Stimulated activated CD4-positive, alpha-beta T cell treated with anti-CD3 and anti-CD28 coated beads, Interleukin-1b, Interleukin-23, amount 100 ng/mL, for 4 hours (primary cell): ENCODE measurements at regions not wholly inside any gene's neighbourhood (a gene's known extent, or its start where the extent isn't known, plus 50 kb on each side); places are given as distances from the start of the nearest gene placed in this dataset.
"Not testable (repeated sequence)": the region's sequence is repeated elsewhere in the genome, so short reads cannot be mapped to it uniquely, and the experiment has no call there.

Experiments
- DNase-seq, 2 donors: peaks; one replicate each; pipeline ENCODE4 v3.0.0-alpha.2; 2020; ENCODE audit warnings: low read depth in 2 of 2

DNA sequence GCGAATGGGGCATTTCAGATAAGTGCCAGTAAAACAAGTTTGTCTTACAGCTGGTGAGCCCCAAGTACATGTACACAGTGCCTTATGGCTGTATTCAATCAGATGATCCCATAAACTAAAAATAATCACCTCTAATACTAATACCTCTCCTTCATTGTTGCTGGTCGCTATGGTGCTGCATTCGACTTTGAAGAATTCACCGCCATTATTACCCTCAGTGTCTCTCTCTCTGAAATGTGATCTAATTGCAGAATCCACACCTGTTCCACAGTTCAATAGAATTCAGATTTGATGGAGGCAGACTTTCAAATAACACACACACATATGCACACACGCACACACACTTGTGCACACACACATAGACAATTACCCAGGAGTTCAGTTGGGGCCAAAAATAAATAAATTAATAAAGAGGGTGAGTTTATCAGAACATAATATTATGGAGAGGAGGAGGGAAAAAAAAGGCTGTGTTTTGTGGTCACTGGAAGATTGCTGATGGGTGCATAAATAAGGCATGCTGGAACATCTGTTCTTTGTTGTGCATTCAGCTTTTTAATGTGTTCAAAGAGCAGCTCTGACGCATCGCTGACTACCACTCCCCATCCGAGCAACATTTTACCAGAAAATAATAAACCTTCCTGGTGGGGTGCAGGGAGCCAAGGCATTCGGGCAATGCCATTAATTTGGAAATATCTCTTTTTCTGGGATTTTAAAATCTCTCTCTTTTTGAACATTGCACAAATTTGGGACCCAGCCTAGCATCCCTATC, 235.7 kb downstream of the SATB1 start:
- no peak for DNase-seq

GRCh38 chr3:18188491-18188890, 236.6 kb downstream of the SATB1 start:
- no peak for DNase-seq

DNA sequence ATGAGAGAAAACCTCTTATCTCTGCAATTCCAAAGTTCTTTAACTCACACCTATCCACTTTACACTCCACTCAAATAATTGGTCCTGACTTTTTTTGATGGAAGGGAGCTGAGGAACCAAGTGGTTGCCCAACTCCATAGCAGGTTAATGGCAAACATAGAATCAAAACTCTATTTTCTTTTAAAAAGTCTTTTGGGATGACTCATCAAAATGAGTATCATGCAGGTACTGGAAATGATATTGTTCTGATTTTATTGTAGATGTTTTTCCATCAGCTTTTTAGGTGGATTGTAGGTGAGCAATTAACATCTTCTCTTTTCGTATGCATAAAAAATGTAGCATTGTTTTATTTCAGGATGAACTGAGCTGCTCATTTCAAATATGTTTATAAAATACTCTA, 239.5 kb downstream of the SATB1 start:
- no peak for DNase-seq

DNA sequence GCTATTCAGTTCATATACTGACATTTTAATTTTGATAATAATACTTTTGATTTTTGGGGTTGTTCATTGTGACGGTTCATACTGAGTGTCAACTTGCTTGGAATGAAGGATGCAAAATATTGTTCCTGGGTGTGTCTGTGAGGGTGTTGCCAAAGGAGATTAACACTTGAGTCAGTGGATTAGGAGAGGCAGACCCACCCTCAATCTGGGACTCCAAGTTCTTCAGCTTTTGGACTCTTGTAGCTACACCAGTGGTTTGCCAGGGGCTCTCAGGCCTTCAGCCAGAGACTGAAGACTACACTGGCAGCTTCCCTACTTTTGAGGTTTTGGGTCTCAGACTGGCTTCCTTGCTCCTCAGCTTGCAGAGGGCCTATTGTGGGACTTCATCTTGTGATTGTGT, 242.2 kb downstream of the SATB1 start:
- not testable (repeated sequence) for DNase-seq

DNA sequence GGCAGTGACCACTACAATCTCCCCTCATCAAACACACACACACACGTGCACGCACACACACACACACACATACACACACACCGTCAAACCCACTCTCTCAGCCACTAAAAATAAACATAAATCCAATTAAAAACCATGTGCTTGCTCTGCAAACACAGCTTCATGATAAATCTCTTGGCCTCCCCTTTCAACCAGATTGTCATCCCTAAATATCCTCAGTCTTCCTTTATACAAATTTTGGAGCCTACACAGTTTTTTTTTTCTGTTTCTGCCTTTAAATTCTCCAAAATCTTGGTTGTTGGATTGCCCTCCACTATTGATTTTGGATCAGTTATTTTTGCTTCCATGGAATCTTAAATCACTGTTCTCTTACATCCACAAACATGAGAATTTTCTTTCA, 245.6 kb downstream of the SATB1 start:
- DNase-seq = no peak

DNA sequence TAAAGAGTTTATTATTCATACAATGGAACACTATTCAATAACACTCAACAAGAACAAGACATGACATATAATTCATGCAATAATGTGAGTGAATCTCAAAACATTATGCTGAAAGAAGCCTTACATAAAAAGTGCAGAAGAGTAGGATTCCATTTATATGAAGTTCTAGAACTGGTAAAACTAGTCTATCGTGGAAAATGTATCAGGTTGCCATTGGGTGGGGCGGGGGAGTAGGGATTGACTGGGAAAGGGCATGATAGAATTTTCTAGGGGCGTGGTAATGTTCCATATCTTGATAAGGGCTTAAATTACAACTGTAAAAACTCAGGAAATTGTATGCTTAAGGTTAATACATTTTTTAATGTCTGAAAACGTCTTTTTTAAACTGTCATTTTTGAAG, 247.9 kb downstream of the SATB1 start:
- no peak for DNase-seq

DNA sequence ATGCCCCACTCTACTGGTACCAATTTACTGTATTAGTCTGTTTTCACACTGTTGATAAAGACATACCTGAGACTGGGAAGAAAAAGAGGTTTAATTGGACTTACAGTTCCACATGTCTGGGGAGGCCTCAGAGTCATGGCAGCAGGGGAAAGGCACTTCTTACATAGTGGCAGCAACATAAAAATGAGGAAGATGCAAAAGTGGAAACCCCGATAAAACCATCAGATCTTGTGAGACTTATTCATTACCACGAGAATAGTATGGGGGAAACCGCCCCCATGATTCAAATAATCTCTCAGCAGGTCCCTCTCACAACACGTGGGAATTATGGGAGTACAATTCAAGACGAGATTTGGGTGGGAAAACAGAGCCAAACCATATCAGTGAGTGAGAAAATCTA, 251.2 kb downstream of the SATB1 start:
- not testable (repeated sequence) for DNase-seq

DNA sequence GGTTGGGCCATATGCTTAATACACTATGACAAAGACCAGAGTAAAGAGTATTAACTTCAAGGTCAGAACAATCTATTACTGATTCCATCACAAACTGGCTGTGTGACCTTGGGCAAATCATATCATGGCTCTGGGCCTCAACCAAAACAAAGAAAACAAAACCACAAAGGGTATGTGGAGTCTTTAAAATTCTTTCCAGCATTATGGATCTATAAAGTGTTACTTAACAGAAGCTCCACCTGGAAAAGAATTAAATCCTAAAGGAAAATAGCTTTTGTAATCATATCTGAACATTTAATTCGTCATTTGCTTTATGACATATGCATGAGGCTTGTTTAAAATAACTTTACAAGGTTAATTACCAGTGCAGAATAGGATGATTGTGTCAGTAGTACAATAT, 265.5 kb downstream of the SATB1 start:
- no peak for DNase-seq

GRCh38 chr3:18153571-18154173, 271.5 kb downstream of the SATB1 start:
- DNase-seq = no peak

DNA sequence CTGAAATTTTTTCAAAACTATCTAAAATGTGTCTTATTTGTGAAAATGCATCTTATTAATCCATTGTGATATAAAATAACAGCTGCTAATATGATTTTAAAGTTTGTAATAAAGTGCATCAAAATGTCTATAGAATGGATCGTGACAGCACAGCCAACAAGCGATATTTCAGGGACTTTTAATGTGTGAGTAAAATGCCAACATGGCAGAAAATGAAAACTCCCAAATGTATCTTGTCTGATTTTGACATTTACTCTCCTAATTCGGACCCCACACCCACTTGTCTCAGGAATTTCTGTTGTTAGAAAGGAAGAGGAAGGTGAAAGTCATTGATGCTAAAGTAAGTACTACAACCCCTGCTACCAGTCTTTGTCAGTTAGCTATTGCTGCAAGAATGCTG, 273.9 kb downstream of the SATB1 start:
- DNase-seq = no peak

GRCh38 chr3:18149935-18150334, 275.2 kb downstream of the SATB1 start:
- no peak for DNase-seq

GRCh38 chr3:18149386-18149785, 275.8 kb downstream of the SATB1 start:
- no peak for DNase-seq

- DNase-seq = no peak
These were observed 280.6 kb downstream of the SATB1 start for GRCh38 chr3:18144571-18144970.

DNA sequence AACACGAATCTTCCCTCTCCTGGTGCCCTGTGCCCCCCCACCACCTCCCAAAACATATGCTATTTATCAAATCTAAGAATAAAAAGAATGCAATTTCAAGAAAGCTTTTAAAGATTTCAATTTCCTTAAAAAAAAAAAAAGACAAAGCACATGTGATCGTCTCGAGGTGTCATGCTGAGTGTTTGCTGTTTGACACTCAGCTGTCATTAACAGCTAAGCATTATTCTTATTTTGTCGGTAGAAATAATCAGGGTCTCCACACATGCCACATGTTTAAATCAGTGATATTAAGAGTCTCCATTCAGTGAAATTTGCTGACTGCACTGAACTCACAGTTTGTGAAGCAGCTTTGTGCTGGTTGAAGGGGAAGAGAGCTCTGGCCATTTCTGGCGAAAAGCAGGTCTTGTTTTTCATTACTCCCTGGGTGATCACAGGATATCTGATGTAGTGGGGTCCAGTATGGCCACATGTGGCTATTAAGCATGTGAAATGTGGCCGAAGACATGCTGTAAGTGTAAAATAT, 281.8 kb downstream of the SATB1 start:
- DNase-seq = no peak

DNA sequence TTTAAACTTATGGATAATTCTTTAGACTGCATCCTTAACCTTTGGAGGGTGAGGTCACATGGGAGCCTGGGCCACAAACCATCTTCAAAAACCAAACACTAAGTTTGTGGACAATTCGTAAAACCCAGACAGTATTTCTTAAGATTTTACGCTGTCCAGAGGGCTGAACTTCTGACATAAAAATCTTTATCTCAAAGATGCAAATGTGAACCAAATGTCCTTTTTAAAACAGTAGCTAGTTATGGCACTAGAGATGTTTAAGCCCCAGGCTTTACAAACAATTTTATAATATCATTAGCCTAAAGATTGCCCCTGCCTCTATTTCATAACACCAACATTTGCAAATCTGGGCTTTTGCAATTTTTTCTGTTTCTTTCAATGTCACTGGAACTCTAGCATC, 287.2 kb downstream of the SATB1 start:
- DNase-seq = no peak

DNA sequence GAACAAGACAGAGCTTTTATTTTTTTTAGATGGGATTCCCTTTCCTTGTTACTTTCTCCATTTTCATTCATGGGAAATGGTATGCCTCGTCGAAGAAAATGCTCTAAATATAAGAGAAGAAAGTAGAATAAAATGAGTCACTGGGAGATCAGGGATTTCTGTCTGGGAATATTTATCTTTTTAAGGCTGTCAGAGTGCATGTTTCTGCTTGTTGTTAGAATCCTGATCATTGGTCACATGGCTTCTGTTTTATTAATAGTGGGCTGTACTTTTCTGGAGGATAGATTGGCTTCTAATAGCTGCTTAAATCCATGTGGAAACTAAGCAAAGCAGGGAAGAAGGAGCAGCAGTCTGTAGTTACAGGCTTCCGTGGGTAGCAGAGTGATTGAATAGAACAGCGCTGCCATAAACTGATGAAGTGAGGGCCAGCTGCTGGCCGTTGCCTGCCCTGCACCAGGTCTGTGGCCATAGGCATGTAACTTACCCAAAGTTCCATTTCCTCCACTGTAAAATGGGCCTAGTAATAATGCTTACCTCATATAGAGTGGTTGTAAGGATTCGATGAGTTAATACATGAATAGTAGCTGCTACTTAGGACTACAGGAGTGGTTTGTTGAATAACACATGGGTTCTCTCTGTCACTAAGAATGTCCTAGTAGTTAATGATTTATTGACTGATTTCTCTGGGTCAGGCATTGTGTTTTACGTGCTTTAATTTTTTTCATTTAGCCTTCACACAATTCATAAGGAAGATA, 289.9 kb downstream of the SATB1 start:
- no peak for DNase-seq

DNA sequence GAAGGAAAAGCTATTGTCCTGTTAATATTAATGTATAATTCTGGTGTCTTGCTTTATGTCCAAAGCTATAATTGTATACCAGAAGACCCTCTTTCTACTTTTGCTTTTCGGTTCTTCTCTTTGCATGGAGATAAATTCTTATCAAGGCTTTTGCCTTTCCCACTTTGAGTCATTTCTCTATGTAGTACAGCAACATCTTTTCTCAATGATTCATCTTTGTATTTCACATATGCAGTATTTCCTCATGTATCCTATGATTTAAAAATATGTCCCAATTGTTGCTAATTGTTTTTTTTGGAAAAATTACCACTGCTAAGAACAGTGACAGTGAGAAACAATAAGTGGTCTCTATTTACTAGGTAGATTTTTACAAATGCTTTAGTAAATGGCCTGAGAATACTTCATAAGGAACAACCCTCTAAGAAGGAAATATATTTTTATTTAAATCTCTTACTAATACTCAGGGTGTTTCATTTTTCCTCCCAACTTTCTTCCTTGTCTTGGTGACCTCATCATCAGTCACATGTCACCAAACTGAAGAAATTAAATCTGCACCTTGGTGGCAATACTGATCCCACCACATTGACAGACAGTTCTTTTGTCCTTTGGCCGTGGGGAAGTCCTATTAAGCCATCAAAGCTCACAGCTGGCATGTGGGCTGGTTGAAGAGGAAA, 290.6 kb downstream of the SATB1 start:
- DNase-seq = no peak

GRCh38 chr3:18132991-18133390, 292.1 kb downstream of the SATB1 start:
- no peak for DNase-seq

DNA sequence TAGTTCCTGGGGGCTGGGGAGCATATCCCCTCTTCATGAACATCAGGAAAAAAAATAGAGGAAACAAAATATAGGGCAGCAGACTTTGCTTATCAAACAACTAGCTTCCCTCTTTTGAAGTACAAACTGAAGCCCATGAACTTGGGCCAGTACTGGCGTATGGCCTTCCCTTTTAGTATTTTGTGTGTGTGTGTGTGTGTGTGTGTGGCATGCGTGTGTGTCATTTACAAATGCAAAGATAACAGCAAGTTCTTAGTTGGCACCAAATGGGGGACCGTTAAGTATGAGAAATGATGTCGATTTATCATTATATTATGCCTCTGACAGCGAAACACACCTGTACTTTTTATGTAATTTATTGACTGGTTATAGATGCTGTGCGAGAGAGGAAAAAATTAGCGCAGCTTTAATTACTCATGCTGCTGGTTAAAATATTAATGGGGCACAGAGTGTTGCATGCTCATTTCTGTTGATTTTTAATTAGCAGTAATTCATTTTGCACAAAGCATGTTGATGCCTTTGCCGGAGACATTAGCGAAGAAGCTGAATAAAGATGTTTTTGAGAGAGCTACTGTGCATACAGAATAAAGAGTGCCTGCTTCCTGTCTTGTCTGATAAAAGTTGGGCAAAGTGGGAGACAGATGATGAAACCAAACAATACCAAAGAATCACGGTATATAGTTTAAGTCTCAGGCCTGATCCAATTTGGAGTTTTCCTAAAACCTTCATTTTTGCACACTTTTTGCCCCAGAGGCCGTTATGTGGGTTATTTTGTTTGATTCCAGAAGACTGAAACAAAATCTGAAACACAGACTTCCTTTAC, 297.1 kb downstream of the SATB1 start:
- DNase-seq = no peak

DNA sequence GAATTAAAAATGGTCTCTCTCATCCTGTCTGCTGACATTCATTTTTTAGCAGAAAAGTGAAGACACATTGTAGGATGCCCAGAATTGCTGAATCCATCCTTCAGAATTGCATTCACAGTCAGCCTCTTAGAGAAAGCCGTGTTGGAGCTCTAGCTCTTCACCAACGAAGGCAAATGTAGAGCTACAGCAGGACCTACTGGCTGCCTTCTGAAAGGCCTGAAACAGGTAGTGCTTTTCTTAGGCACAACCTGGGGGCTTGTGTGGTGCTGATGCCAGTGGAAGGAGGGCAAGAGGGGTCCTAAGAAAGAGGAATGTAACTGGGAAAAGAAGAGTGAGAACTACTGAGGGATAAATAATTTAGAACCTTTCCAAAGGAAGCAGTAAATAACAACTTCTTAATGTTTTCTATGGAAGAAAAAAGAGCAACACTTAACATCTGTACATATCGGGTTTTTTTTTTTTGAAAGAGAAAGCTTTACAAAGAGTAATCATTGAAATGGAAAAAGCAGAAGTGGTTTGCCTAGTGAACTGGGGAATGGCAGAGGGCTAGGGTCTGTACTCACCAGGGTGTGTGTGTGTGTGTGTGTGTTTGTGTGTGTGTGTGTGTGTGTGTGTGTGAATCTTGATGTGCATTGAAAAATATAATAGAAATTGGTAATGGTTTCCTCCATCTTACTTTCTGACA, 297.8 kb downstream of the SATB1 start:
- DNase-seq = no peak

DNA sequence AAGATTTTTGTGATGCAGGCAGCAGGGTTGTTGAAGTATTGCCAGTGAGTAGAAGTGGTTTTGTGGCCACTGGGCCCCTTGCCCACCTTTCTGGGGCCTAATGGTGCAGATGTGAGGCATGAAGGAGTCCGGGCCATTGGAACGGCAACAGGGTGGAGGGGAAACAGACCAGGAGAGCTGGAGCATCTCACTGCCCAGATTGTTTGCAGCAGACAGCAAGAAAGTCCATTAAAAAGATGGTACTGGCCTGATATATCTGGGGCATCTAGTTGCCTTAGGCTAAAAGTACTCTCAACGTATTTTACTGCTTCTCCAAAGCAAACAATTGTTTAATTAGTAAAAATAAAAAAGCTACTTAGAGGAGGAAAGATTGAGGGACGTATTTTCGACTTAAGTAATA, 298.4 kb downstream of the SATB1 start:
- no peak for DNase-seq
